GM19025 (cell line): ENCODE measurements at regions not wholly inside any gene's neighbourhood (a gene's known extent, or its start where the extent isn't known, plus 50 kb on each side); places are given as distances from the start of the nearest gene placed in this dataset.

Source experiments
- ATAC-seq: cut with Tn5 transposase; IDR thresholded peaks from one replicate; pipeline ENCODE4 v1.9.1; 2021; ENCODE audit warnings: mild to moderate bottlenecking, low read depth, moderate library complexity; ENCODE audit not compliant: unreplicated experiment

DNA sequence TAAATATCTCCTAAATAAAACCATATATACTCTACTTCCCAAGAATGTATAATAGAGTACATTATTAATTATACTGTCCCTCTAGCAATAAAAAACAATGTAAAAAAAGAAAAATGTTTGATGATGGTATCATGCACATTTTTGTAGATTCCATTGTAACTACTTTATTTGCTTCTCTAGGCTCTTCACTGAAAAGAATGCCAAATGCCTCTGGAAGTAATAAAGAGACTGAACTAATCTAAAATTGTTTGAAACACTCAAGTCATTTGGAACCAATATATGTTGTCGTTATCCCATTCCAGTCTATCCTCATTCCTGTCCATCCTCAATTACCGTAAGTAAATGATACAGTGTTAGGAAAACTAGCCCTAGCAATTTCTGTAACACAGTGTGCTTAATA is 233.6 kb downstream of the C12orf50 start:
- ATAC-seq: no peak

DNA sequence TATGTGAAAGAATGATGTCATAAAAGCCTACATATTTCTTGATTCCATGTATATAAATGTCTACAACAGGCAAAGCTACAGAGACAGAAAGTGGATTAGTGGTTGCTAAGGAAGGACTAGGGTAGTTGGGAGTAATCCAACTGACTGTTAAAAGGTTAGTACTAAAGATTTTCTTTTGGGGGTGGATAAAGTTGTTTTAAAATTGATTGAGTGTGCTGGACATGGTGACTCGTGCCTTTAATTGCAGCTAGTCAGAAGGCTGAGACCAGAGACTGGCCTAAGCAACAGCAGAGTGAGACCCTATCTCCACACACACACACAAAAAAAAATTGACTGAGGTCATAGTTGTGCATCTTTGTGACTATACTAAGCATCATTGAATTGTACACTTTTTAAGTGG is 234.3 kb downstream of the C12orf50 start:
- ATAC-seq: no peak

DNA sequence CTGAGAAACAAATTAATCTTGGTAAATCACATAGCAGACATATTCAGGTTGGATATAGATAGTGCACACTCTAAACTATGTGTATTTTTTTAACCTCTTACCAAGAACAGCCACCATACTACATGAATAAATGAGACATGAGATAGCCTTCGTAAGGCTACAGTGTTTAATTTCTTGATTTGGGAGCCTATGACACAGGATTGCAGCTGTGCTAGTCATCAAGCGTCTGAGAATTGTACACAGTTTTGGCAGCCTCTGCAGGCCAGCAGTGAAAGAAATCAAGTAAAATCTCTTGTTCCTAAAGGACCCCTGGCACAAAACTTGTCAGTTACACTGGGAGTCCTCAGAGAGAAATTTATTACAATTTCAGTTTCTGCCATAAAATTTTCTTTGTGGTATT is 236.1 kb downstream of the C12orf50 start:
- no peak for ATAC-seq

DNA sequence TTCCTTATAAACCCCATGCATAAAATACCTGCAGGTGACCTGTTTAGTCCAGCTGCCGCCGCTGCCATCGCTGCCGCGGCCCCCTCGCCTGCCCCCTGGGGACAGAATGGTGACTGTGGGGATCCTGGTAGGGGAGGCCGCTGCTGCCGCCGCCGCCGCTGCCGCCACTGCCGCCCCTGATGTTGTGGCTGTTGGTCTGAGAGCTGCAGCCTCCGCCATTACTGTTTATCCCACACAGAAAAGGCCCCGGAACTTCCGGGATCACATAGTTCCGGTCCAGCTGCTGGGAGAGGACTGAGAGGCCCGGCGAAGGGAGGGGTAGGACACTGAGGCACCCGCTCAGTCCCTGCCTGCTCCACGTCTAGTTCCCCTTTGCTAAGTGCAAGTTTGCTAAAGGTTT is 244.9 kb downstream of the C12orf50 start:
- ATAC-seq: no peak

DNA sequence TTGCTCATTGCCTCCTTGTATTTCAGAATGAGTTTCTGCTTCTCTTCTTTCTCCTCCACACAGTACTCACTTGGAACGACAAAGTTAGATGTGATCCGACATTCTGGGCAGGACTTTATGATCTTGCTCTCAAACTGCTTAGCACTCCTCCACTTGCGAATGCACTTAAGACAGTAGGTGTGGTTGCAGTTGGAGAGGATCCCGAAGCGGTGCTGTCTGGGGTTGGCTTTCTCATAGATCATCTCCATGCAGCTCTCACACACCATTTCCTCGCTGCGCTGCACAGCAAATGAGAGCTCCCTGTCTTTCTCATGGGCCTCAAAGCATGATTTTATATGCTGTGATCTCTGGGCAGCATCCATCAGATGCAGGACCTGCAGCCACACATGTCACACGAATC is 245.7 kb downstream of the C12orf50 start:
- no peak for ATAC-seq

DNA sequence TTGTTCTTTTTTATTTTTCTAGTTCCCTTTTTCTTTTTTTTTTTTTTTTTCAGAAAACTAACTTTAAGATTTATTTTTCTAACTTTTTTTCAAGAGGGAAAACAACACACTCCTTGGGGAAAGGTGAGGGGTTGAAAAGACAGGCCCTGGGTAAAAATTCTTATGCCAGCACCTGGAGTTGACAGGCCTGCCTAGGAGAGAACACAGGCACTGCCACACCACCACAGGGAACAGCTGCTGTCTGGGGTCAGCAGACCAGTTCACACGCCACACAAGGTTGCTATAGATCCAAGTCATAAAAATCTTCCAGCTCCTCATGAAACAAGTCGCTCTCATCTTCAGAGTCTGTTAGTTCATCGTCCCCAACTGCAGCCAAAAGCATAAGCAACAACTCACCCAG is 246.4 kb downstream of the C12orf50 start:
- no peak for ATAC-seq

DNA sequence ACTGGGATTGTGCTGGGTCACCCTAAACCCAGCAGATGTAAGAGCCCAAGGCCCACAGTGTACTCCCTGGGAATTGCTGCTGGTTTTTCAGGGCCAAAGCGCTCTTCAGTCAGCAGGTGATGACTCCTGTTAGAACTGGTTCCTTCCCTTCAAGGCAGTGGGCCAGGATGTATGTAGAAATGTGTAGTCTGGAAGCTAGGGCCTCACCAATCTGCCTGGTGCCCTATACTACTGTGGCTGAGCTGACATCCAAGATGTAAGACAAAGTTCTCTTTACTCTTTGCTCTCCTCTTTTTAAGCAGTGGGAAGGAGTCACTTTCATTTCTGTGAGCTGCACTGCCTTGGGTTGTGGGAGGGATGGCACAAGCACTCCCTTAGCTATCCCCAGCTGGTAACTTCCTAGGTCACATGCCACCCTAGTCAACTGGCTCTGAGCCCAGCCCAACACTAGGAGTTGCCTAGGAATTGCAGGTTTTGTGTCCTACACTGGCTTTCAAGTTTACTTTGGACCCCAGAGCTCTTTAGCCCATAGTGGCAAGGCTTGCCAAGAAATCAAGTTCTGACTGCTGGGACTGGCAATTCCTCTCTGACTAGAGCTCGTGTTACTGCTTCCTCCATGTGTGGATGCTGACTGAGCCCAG is 249.2 kb downstream of the C12orf50 start:
- no peak for ATAC-seq

DNA sequence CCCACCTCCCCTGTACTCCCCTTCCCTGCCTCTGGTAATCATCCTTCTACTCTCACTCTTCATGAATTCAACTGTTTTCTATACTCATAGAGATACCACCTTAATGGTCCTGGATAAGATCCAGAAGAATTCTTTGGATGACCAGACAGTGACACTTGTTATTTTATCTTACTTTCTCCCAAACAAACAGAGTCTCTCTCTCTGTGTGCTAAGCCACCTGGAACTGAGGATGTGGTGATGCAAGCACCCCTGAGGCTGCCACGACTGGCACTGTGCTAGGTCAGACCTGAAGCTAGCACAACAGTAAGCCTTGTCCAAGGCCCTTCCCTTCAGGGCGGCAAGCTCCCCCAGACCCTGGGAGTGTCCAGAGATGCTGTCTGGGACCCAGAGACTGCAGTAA is 250.2 kb downstream of the C12orf50 start:
- no peak for ATAC-seq

DNA sequence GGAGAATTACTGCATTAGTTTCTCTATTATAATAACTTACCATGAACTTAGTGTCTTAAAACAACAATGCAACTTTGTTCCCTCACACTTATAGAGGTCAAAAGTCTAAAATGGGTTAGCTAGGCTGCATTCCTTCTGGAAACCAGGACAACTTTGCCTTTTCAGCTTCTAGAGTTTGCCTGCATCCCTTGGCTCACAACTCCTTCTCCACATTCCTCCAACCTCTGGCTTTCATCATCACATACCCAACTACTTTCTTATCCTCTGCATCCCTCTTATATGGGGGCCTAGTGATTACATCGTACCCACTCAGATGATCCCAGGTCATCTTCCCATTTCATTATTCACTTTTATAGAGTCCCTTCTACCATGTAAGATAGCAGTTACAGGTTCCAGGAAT is 251.1 kb downstream of the C12orf50 start:
- ATAC-seq: no peak

DNA sequence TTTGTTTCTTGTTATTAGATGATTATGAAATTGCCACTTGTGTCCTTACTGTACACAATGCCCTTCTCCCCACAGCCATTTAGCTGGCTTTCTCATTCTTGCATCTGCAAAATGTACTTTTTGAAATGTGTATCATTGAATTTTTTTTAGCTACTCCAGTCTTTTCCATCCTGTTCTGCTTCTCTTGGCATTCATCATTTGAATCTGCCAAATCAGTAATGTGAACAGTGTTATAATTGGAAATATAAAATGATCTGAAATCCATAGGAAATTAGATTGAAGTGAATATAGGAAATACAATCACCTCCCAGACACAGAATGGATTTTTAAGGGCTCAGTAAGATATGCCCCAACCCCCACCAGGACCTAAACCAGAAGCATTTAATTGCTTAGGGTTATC is 253.4 kb downstream of the C12orf50 start:
- no peak for ATAC-seq

DNA sequence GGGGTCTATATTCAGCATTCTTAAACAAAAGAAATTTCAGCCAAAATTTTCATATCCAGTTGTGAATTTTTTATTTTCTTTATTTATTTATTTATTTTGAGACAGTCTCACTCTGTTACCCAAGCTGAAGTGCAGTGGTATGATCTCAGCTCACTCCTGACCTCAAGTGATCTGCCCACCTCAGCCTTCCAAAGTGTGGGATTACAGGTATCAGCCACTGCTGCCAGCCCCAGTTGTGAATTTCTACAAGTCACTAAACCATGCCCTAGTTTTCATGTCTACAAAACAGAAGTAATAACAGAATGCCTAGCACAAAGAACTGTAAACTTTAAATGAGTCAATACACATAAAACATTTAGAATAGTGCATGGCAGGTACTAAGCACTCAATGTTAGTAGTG is 254.2 kb downstream of the C12orf50 start:
- no peak for ATAC-seq

DNA sequence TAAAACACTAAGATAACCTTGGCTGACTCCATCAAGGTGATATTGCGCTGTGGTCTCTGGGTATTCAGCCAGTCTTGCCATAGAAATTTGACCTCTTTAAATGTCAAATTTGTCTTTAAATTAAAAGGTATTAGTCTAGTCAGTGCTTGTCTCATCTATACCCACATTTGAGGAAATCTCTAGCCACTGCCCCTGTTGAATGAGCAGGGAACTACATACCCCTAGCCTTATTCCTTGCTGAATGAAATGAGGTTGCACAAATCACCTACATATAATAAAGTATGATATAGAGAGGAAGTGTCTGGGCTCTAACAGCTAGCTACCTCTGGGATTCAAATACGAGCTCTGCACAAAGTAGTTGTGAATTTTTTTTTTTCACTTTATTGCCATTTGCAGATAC is 256.8 kb downstream of the C12orf50 start:
- no peak for ATAC-seq

DNA sequence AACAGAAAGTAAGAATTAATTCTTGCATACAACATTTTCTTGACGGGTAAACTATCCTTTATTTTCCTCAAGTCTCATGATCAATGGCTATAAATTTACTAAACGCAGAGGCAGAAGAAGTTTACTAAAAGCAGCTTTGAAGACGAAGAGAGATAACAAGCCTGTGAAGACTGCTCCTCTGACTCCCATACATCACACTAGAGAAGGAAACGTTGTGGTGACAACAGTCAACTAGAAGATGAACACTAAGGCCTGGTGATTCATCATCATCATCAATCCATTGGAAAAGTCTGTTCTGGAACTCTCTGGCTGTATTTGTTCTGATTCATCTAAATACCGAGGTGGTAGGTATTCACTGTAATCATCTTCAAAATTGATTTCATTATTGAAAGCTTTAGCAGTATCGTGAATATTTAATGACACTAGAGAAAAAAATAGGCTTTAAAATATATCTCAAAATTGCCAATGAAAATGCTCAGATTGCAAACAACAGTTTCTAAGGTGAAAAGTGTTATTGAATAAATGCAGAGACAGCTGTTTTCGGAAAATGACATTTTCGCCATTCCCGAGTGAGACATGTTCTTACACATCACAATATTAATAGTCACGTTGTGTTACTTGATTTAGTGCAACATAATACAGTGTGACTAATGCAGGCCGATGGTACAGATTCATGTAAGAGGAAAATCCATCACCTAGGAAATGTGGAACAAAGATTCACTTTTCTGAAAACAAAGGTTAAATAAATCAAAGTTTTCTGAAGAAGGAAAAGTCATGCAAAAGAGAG is 260.5 kb downstream of the C12orf50 start:
- no peak for ATAC-seq

DNA sequence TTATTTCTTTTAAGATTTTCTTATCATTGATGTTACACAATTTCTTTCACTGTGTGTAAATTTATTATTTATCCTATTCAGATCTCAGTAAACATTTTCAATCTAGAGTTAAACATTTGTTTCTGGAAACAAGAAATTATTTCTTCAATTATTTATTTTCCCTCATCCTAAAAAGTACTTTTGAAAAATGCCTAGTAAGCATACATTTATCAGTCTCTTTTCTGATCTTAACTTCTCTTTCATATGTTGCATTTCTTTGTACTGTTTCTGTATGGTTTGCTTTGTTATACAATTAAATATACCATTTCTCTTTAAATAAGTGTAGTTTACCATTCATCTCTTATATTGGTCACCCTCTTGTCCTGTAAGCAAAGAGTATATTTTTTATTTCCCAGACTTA is 263.2 kb downstream of the C12orf50 start:
- no peak for ATAC-seq

DNA sequence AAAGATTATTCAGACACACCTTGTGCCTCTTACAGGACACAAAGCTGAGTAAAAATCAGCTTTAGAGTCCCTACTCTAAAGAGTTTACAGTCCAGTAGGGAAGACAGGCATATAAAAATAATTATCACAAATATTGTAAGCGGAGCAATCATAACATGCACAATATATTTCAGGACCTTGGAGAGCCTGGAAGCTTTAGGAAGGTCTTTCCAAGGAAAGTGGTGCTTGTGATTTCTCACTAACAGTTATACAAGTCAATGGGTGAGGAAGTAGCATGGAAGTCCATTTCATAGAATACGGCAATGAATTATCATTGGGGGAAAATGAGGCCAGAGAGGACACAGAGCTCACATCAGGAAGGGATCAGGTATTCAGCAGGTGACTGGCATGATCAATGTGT is 268.3 kb downstream of the C12orf50 start:
- no peak for ATAC-seq

DNA sequence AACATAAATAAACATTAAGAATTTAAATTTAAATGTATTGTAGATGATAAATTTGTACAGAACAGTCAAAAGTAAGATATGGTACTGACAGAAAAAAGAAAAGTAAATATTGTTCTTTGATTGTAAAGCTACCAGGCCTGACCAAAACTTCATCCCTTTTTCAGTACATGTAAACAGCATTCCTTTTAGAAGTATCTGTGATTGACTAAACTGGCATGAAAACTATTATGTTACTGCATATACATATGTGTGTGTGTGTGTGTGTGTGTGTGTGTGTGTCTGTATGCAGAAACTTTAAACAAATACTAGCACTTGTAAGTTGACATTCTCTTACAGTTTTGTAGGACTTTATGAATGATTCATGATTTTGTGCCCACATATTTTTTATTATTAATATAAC is 270.9 kb downstream of the C12orf50 start:
- no peak for ATAC-seq

DNA sequence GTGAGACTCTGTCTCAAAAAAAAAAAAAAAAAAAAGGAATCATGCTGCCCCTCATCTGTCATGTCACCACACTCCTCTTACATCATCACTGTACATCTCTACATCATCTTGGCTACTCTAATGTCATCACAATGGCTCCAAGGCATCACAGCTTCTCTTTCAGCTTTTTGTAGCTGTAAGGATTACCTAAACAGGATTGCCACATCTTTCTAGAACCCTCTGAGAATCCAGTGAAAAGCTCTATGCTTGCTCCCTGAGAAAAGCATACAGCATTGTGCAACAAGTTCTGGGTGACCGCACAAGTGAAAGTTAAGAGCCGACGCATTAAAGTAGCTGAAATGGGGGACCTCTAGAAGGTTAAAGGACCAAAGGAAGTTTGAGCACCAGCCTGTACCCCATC is 272.5 kb downstream of the C12orf50 start:
- ATAC-seq: no peak

DNA sequence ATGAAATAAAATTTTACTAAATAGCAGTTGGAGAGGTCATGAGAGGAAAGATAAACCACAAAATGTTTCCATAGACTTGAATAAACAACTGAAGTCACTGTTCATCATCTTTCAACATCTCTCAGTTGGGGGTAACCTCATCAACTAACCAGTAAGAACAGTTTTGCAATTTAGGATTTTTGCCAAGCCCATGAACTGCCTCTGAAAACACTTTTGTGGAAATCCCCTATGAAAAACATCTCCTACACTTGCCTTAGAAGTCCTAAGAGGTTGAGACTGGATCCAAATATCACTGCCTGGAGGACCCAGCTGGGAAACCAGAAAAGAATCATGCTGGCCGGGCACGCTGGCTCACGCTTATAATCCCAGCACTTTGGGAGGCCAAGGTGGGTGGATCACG is 273.1 kb downstream of the C12orf50 start:
- no peak for ATAC-seq

DNA sequence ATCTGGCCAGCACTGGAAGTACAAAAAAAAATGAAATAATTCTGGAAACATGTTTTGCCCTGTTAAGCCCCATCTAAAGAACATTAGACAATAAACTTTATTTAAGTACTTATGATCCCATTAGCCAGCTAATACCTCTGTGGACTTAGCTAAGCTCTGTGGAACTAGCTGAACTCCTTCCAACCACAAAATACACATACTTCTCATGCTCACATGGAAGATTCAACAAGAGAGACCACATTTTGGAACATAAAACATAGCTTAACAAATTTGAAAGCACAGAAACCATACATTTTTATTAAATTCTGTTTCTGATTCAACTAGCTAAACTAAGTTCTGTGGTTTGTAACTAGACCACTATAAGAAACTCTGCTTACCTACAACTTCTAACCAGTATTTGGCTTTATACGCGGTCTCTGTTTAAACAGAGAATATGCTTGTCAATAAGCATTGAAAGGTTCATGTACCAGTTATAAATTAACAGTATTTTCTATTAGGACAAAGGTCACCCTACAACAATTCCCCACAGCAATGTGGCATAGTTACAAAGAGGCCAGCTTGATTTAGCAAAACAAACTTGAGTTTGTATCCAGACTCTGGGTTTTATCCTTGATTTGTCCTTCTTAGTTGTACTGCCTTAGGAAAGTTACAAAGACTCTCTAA is 300.1 kb downstream of the C12orf50 start:
- no peak for ATAC-seq

DNA sequence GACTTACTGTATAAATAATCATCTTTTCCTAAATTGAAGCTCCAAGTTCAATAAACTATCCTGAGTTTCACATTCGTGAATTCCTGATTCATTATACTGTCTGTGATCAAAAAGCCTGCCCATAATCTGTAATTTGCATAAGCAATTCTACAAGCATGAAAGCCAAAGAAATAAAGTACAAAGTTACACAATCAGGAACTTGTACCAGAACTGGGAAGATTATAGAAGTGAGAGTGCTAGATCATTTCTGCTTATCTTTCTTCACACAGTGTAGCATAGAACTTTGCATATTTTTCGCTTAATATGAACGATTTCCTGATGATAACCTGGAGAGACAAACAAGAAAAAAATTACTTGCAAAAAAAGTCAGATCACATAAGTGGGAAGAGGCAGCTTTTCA is 308.2 kb downstream of the C12orf50 start:
- no peak for ATAC-seq

DNA sequence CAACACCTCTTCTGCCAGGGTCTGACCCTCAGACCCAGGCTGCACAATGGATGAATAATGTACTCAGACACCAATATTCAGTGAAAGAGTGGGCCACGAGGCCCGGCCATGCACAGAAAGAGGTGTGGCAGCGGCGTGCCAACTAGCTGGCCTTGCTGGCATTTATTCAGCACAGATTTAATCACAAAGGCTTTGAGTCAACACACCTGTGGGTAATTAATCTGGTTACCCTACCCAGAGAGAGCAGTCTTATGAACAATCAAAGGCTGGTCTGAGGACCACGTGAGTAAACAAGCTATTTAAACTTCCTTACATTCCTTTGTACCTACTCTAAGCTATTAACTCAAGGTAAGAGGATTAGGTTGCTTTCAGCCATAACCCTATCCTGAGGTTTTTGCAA is 324.8 kb downstream of the C12orf50 start:
- no peak for ATAC-seq

DNA sequence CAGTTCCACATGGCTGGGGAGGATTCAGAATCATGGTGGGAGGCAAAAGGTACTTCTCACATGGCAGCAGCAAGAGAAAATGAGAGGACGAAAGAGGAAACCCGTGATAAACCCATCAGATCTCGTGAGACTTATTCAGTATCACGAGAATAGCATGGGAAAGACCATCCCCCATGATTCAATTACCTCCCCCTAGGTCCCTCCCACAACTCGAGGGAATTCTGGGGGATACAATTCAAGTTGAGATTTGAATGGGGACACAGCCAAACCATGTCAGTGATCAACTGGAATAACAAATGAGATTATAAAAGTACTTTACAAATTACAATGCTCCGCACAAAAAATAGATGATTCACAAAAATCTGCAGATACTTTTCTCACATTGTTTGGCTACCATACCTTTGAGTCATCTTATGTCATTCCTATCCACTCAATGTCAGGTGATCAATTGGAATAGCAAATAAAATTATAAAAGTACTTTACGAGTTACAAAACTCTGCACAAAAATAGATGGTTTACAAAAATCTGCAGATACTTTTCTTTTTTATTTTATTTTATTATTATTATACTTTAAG is 338.9 kb downstream of the C12orf50 start:
- ATAC-seq: no peak
